Mesothelial cell of epicardium (in vitro differentiated cells): ENCODE measurements at regions not wholly inside any gene's neighbourhood (a gene's known extent, or its start where the extent isn't known, plus 50 kb on each side); places are given as distances from the start of the nearest gene placed in this dataset.

Experiments used
- DNase-seq, 2 experiments: peaks; one replicate each; pipeline ENCODE4 v3.0.0; 2021; ENCODE audit warnings: low spot score in 2 of 2; ENCODE audit not compliant: unreplicated experiment in 2 of 2
- H3K27ac Mint-ChIP-seq: 2 replicates; pipeline ENCODE4 v1.8.0; 2021; ENCODE audit warnings: mixed read lengths
- H3K27me3 Mint-ChIP-seq: 2 replicates; pipeline ENCODE4 v1.8.0; 2021; ENCODE audit warnings: low read depth, mixed read lengths
- H3K36me3 Mint-ChIP-seq: 2 replicates; pipeline ENCODE4 v1.8.0; 2021; ENCODE audit warnings: mixed read lengths
- H3K4me1 Mint-ChIP-seq: 2 replicates; pipeline ENCODE4 v1.8.0; 2021; ENCODE audit warnings: mixed read lengths
- H3K4me3 Mint-ChIP-seq: 2 replicates; pipeline ENCODE4 v1.8.0; 2021; ENCODE audit warnings: mild to moderate bottlenecking, moderate library complexity, mixed read lengths
- H3K9me3 Mint-ChIP-seq: 2 replicates; pipeline ENCODE4 v1.8.0; 2021; ENCODE audit warnings: mixed read lengths
- CTCF ChIP-seq: fragments of 200-600 bp; sonication (generic); IDR thresholded peaks from one replicate; pipeline ENCODE4 v1.5.0; 2021; ENCODE audit warnings: antibody characterized with exemption; ENCODE audit not compliant: unreplicated experiment

- no peak for TF ChIP-seq CTCF
- no peak overlapping the region for H3K4me3 Mint-ChIP-seq
- no peak for DNase-seq
- H3K4me1 Mint-ChIP-seq, result no peaks in the 10 kb centered on the region
- no peak overlapping the region for H3K27ac Mint-ChIP-seq
- peaks cover 6% of the 10 kb centered on the region for H3K27me3 Mint-ChIP-seq
- peaks cover 14% of the 10 kb centered on the region for H3K9me3 Mint-ChIP-seq
- no peaks in the 10 kb centered on the region for H3K36me3 Mint-ChIP-seq
These were observed 124.5 kb upstream of the ARRDC4 start for GRCh38 chr15:97836003-97836402.

GRCh38 chr15:97837896-97838295 is 122.6 kb upstream of the ARRDC4 start:
- Mint-ChIP-seq H3K27me3 (peaks cover 8% of the 10 kb centered on the region), H3K36me3 (no peaks in the 10 kb centered on the region), H3K27ac (no peak overlapping the region), H3K9me3 (peaks cover 6% of the 10 kb centered on the region), H3K4me3 (no peak overlapping the region), H3K4me1 (no peaks in the 10 kb centered on the region)
- no peak for DNase-seq
- TF ChIP-seq CTCF, result no peak

- Mint-ChIP-seq H3K27me3 (peaks cover 8% of the 10 kb centered on the region), H3K36me3 (no peaks in the 10 kb centered on the region), H3K4me3 (no peak overlapping the region), H3K9me3 (peaks cover 4% of the 10 kb centered on the region), H3K27ac (no peak overlapping the region), H3K4me1 (no peaks in the 10 kb centered on the region)
- DNase-seq, result no peak
- TF ChIP-seq CTCF, result no peak
These were observed 121.8 kb upstream of the ARRDC4 start for GRCh38 chr15:97838606-97839210.

- Mint-ChIP-seq H3K27me3 (peaks cover 14% of the 10 kb centered on the region), H3K36me3 (no peaks in the 10 kb centered on the region), H3K4me3 (no peak overlapping the region), H3K27ac (no peak overlapping the region), H3K9me3 (no peaks in the 10 kb centered on the region), H3K4me1 (no peaks in the 10 kb centered on the region)
- DNase-seq, result no peak
- TF ChIP-seq CTCF, result no peak
These were observed 120.0 kb upstream of the ARRDC4 start for GRCh38 chr15:97840501-97840900.

GRCh38 chr15:97841558-97841957 is 118.9 kb upstream of the ARRDC4 start:
- Mint-ChIP-seq H3K27ac (no peak overlapping the region), H3K36me3 (no peaks in the 10 kb centered on the region), H3K27me3 (peaks cover 21% of the 10 kb centered on the region), H3K4me3 (no peak overlapping the region), H3K4me1 (no peaks in the 10 kb centered on the region), H3K9me3 (no peaks in the 10 kb centered on the region)
- no peak for DNase-seq
- TF ChIP-seq CTCF, result no peak

- Mint-ChIP-seq H3K36me3 (no peaks in the 10 kb centered on the region), H3K27me3 (peaks cover 30% of the 10 kb centered on the region), H3K9me3 (peaks cover 14% of the 10 kb centered on the region), H3K4me3 (no peak overlapping the region), H3K27ac (no peak overlapping the region), H3K4me1 (no peaks in the 10 kb centered on the region)
- DNase-seq, result no peak
- no peak for TF ChIP-seq CTCF
These were observed 111.3 kb upstream of the ARRDC4 start for GRCh38 chr15:97849183-97849582.
